ENCODE measurements at regions not wholly inside any gene's neighbourhood (a gene's known extent, or its start where the extent isn't known, plus 50 kb on each side); places are given as distances from the start of the nearest gene placed in this dataset.

GRCh38 chr6:74061201-74061600 is 365.2 kb downstream of the CD109 start:
- TF ChIP-seq EZH2phosphoT487 (IDR thresholded peaks at IDR 0.05; ENCODE audit: borderline replicate concordance, low read length): no peak
- TF ChIP-seq, protein P1, sequence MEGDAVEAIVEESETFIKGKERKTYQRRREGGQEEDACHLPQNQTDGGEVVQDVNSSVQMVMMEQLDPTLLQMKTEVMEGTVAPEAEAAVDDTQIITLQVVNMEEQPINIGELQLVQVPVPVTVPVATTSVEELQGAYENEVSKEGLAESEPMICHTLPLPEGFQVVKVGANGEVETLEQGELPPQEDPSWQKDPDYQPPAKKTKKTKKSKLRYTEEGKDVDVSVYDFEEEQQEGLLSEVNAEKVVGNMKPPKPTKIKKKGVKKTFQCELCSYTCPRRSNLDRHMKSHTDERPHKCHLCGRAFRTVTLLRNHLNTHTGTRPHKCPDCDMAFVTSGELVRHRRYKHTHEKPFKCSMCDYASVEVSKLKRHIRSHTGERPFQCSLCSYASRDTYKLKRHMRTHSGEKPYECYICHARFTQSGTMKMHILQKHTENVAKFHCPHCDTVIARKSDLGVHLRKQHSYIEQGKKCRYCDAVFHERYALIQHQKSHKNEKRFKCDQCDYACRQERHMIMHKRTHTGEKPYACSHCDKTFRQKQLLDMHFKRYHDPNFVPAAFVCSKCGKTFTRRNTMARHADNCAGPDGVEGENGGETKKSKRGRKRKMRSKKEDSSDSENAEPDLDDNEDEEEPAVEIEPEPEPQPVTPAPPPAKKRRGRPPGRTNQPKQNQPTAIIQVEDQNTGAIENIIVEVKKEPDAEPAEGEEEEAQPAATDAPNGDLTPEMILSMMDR (conservative IDR thresholded peaks at IDR 0.05; ENCODE audit: low read depth, low read length): no peak
- TF ChIP-seq EZH2 (IDR thresholded peaks at IDR 0.05; ENCODE audit: low read length, unreplicated experiment): no peak
